Hepatocyte (in vitro differentiated cells): ENCODE measurements at regions not wholly inside any gene's neighbourhood (a gene's known extent, or its start where the extent isn't known, plus 50 kb on each side); places are given as distances from the start of the nearest gene placed in this dataset.

ENCODE experiments used
- DNase-seq: peaks from one replicate; pipeline ENCODE4 v3.0.0-alpha.2; 2016; ENCODE audit warnings: low spot score
- H2AFZ ChIP-seq: fragments of 200-600 bp; sonication (generic); 2 replicates; pipeline ENCODE4 v1.6.0; 2016; ENCODE audit warnings: antibody characterized with exemption, mild to moderate bottlenecking
- H3K27ac ChIP-seq: fragments of 200-600 bp; sonication (generic); 2 replicates; pipeline ENCODE4 v1.5.1; 2016; ENCODE audit warnings: mild to moderate bottlenecking
- H3K27me3 ChIP-seq: fragments of 200-600 bp; sonication (generic); 2 replicates; pipeline ENCODE4 v1.6.1; 2016
- H3K36me3 ChIP-seq: fragments of 200-600 bp; sonication (generic); replicated peaks from 2 replicates; pipeline ENCODE4 v1.5.1; 2016; ENCODE audit warnings: low read depth; ENCODE audit not compliant: insufficient read depth
- H3K4me1 ChIP-seq: fragments of 200-600 bp; sonication (generic); 2 replicates; pipeline ENCODE4 v1.5.1; 2016; ENCODE audit warnings: mild to moderate bottlenecking, moderate library complexity; ENCODE audit not compliant: insufficient read depth
- H3K4me2 ChIP-seq: fragments of 200-600 bp; sonication (generic); 2 replicates; pipeline ENCODE4 v1.6.0; 2016
- H3K4me3 ChIP-seq: fragments of 200-600 bp; sonication (generic); 2 replicates; pipeline ENCODE4 v1.5.1; 2016; ENCODE audit warnings: mild to moderate bottlenecking
- H3K79me2 ChIP-seq: fragments of 200-600 bp; sonication (generic); 2 replicates; pipeline ENCODE4 v1.6.0; 2017; ENCODE audit warnings: mild to moderate bottlenecking
- H3K9me2 ChIP-seq: fragments of 200-600 bp; sonication (generic); replicated peaks from 2 replicates; pipeline ENCODE4 v1.6.0; 2017; ENCODE audit warnings: mild to moderate bottlenecking; ENCODE audit not compliant: insufficient read depth
- H3K9me3 ChIP-seq: fragments of 200-600 bp; sonication (generic); 2 replicates; pipeline ENCODE4 v1.5.1; 2016; ENCODE audit warnings: low read depth, mild to moderate bottlenecking
- H4K20me1 ChIP-seq: fragments of 200-600 bp; sonication (generic); 2 replicates; pipeline ENCODE4 v1.6.0; 2016; ENCODE audit warnings: mild to moderate bottlenecking; ENCODE audit not compliant: insufficient read depth, poor library complexity, severe bottlenecking
- EZH2 ChIP-seq: fragments of 200-600 bp; sonication (generic); IDR thresholded peaks from 2 replicates; pipeline ENCODE4 v1.6.1; 2016; ENCODE audit warnings: antibody characterized with exemption, mild to moderate bottlenecking, borderline replicate concordance
- EZH2phosphoT487 ChIP-seq: fragments of 200-600 bp; sonication (generic); IDR thresholded peaks from one replicate; pipeline ENCODE4 v1.6.1; 2018; ENCODE audit warnings: antibody characterized with exemption, mild to moderate bottlenecking, low read depth, moderate library complexity; ENCODE audit not compliant: unreplicated experiment, severe bottlenecking
- WGBS: methylation state at CpG from one replicate; pipeline ENCODE4 v1.1.6; 2016; ENCODE audit warnings: low lambda C conversion rate; ENCODE audit errors: missing lambda C conversion rate; 5-methylcytosine and 5-hydroxymethylcytosine counted together
- TF ChIP-seq, protein P1 (sequence below): fragments of 200-600 bp; sonication (generic); IDR thresholded peaks from 2 replicates; pipeline ENCODE4 v1.5.1; 2016; ENCODE audit warnings: antibody characterized with exemption, mild to moderate bottlenecking; ENCODE audit not compliant: poor library complexity

DNA sequence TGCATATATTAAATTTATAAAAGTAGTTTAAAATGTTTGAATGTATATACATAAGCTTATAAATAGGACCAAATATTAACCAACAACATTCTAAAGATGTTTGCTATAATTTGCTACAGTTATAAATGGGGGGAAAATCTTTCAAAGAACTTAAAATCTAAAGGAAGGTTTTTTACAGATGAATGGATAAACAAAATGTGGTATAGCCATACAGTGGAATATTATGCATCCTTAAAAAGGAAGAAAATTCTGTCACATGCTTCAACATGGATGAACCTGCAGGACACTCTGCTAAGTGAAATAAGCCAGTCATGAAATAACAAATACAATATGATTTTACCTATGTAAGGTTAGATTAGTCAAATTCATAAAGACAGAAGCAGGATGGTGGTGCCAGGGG lies 75.8 kb downstream of the TMEM17 start:
- Histone ChIP-seq H3K79me2 (no peaks in the 10 kb centered on the region), H3K27me3 (no peaks in the 10 kb centered on the region), H3K4me1 (no peaks in the 10 kb centered on the region), H2AFZ (no peak overlapping the region), H3K4me2 (no peak overlapping the region), H3K4me3 (no peak overlapping the region), H3K9me3 (no peaks in the 10 kb centered on the region), H3K36me3 (no peaks in the 10 kb centered on the region), H3K27ac (no peak overlapping the region), H3K9me2 (no peaks in the 10 kb centered on the region), H4K20me1 (no peaks in the 10 kb centered on the region)
- no peak for DNase-seq
- TF ChIP-seq EZH2phosphoT487 (no peak), EZH2 (no peak)
- TF ChIP-seq, protein P1, sequence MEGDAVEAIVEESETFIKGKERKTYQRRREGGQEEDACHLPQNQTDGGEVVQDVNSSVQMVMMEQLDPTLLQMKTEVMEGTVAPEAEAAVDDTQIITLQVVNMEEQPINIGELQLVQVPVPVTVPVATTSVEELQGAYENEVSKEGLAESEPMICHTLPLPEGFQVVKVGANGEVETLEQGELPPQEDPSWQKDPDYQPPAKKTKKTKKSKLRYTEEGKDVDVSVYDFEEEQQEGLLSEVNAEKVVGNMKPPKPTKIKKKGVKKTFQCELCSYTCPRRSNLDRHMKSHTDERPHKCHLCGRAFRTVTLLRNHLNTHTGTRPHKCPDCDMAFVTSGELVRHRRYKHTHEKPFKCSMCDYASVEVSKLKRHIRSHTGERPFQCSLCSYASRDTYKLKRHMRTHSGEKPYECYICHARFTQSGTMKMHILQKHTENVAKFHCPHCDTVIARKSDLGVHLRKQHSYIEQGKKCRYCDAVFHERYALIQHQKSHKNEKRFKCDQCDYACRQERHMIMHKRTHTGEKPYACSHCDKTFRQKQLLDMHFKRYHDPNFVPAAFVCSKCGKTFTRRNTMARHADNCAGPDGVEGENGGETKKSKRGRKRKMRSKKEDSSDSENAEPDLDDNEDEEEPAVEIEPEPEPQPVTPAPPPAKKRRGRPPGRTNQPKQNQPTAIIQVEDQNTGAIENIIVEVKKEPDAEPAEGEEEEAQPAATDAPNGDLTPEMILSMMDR, result no peak

DNA sequence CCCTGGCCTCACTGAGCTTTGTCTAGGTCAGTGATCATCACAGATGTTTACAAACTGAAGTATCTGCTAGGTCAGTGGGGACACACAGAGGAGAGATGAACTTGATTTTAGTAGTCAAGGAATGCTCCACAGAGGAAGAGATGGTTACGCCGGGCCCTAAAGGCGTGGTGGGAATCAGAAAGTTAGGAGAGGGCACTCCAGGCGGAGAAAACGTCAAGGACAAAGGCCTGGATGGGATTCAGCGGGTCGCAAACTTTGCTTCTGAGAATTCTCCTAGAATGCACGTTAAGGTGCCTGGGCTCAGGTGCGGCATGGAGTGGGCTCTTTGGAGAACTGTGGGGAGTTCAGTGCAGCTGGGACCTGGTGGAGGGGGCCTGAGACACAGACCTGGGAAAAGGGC lies 78.8 kb downstream of the TMEM17 start:
- WGBS, result 98% methylated on average over 9 of the region's 9 CpGs
- TF ChIP-seq EZH2phosphoT487 (no peak), EZH2 (no peak)
- TF ChIP-seq, protein P1, result no peak
- Histone ChIP-seq H3K4me3 (no peak overlapping the region), H3K4me1 (no peaks in the 10 kb centered on the region), H3K36me3 (no peaks in the 10 kb centered on the region), H3K27me3 (no peaks in the 10 kb centered on the region), H4K20me1 (no peaks in the 10 kb centered on the region), H3K9me2 (no peaks in the 10 kb centered on the region), H3K4me2 (no peak overlapping the region), H2AFZ (no peak overlapping the region), H3K79me2 (no peaks in the 10 kb centered on the region), H3K9me3 (no peaks in the 10 kb centered on the region), H3K27ac (no peak overlapping the region)
- no peak for DNase-seq

DNA sequence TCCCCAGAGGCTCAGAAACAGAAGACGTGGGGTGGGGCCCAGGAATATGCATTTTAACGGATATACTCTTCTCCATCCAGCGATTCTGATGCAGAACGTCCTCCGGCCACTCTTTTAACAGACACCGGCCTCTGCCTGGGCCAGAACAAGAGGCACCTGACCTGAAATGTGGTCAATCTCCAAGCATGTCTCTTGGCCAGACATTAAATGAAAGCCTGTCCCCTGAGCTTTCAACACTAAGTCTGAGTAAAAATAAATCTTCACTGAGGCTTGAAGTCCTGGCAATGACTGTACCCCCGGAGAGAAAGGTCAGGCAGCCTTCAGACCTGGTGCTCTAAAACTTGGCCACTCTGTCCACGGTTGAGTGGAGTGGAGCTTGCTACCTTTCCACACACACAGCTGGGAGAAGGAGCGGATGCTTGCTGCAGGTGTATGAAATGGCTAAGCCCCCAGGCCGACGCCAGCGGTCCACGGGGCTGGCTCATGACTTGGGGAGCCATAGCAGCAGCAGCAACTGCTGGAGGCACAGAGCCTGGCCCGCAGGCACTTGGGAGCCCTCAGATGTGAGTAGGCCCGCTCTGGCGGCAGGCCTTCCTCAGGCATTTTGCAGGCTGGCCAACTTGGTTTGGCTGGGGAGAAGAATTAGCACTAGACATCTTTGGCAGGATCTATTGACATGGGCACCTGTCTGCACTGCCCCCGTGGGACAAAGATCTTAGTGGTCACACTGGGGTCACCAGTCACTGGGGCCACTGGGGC lies 79.7 kb downstream of the TMEM17 start:
- Histone ChIP-seq H3K9me2 (no peaks in the 10 kb centered on the region), H2AFZ (no peak overlapping the region), H3K36me3 (no peaks in the 10 kb centered on the region), H3K27me3 (no peaks in the 10 kb centered on the region), H3K4me3 (no peak overlapping the region), H4K20me1 (no peaks in the 10 kb centered on the region), H3K4me1 (no peaks in the 10 kb centered on the region), H3K4me2 (no peak overlapping the region), H3K79me2 (no peaks in the 10 kb centered on the region), H3K9me3 (no peaks in the 10 kb centered on the region), H3K27ac (no peak overlapping the region)
- TF ChIP-seq EZH2, result no peak
- TF ChIP-seq EZH2phosphoT487, result no peak
- TF ChIP-seq, protein P1, result no peak
- WGBS, result 92% methylated on average over 17 of the region's 17 CpGs
- no peak for DNase-seq
